ENCODE measurements at regions not wholly inside any gene's neighbourhood (a gene's known extent, or its start where the extent isn't known, plus 50 kb on each side); places are given as distances from the start of the nearest gene placed in this dataset.

- BruUV-seq (replicated peaks), result no TSS peak
- intact Hi-C loops (cut with micrococcal nuclease), result no loop called here
Observed at GRCh38 chr10:36455526-36456133, 669.8 kb upstream of the ANKRD30A start.

More at GRCh38 chr10:36455526-36456133, 669.8 kb upstream of the ANKRD30A start:
- Histone ChIP-seq H3K9ac (replicated peaks; ENCODE audit: extremely low read depth, insufficient read depth, low read length) (no peak overlapping the region), H3K27ac (ENCODE audit: insufficient read depth, low read depth, low read length) (no peak overlapping the region), H3K27me3 (ENCODE audit: control insufficient read depth in 2 of 2, insufficient read depth in 2 of 2, low read length in 2 of 2) (no peaks in the 10 kb centered on the region), H3K4me1 (ENCODE audit: control insufficient read depth, extremely low read depth, insufficient read depth, low read length) (no peaks in the 10 kb centered on the region), H3K4me3 (replicated peaks in 1 of 3; ENCODE audit: insufficient read depth in 1 of 3, low read depth in 1 of 3, low read length in 3 of 3) (no peak overlapping the region), H4K20me1 (replicated peaks; ENCODE audit: control insufficient read depth, extremely low read depth, insufficient read depth, low read length) (no peaks in the 10 kb centered on the region), H3K9me1 (replicated peaks; ENCODE audit: control insufficient read depth, extremely low read depth, insufficient read depth, low read length) (no peaks in the 10 kb centered on the region), H3K79me2 (ENCODE audit: control insufficient read depth, insufficient read depth, low read length) (no peaks in the 10 kb centered on the region), H3K9me3 (replicated peaks; ENCODE audit: control insufficient read depth, insufficient read depth, low read length) (no peaks in the 10 kb centered on the region), H3K4me2 (ENCODE audit: insufficient read depth, low read length) (no peak overlapping the region), H3K36me3 (ENCODE audit: control insufficient read depth in 2 of 2, extremely low read depth in 1 of 2, insufficient read depth in 2 of 2, low read length in 2 of 2) (no peaks in the 10 kb centered on the region), H2AFZ (ENCODE audit: low read depth, low read length) (no peak overlapping the region)
- TF ChIP-seq POLR2A (IDR thresholded peaks at IDR 0.05; ENCODE audit: low read depth, low read length) (no peak), MYC (IDR thresholded peaks at IDR 0.05; ENCODE audit: low read depth, low read length) (no peak), EZH2 (IDR thresholded peaks at IDR 0.05; ENCODE audit: borderline replicate concordance, low read depth, low read length, severe bottlenecking) (no peak), GATA2 (IDR thresholded peaks at IDR 0.05; ENCODE audit: insufficient read depth, insufficient read length, low read depth, low read length) (no peak), JUN (IDR thresholded peaks at IDR 0.05; ENCODE audit: borderline replicate concordance, insufficient read depth, insufficient read length, low read depth) (no peak), MAX (IDR thresholded peaks at IDR 0.05; ENCODE audit: insufficient read depth, insufficient read length) (no peak), FOS (IDR thresholded peaks at IDR 0.05; ENCODE audit: borderline replicate concordance, insufficient read depth, low read length) (no peak), CTCF (IDR thresholded peaks at IDR 0.05; ENCODE audit: extremely low read depth in 1 of 2, insufficient read depth in 1 of 2, low read depth in 1 of 2, low read length in 2 of 2) (no peak), POLR2AphosphoS5 (IDR thresholded peaks at IDR 0.05; ENCODE audit: insufficient read depth, low read depth, low read length) (no peak)
- dilution Hi-C loops (cut with MboI; ENCODE audit: extremely low pct_ligation_motif_present, low sequenced_read_pairs), result no loop called here
- DNase-seq (ENCODE audit: low read depth, low spot score), result peak; percentile 10
- ChIA-PET CTCF (interaction anchor here (2.0 kb wide), 1 partner anchor 14 kb away, joined by 4 read pairs; no protein-coding TSS in a partner anchor), POLR2A (no interaction called here)
- FAIRE-seq, result no peak

Measured in endothelial cell of umbilical vein (primary cell).